ELF-1 (cell line): ENCODE measurements at regions not wholly inside any gene's neighbourhood (a gene's known extent, or its start where the extent isn't known, plus 50 kb on each side); places are given as distances from the start of the nearest gene placed in this dataset.
A peak's percentile ranks its signal among the peaks of the same experiment; 100 is the strongest.

Source experiments
- DNase-seq: peaks from one replicate; pipeline ENCODE4 v3.0.0-alpha.2; 2016; ENCODE audit warnings: low read depth, low spot score

GRCh38 chr10:78706726-78707540, 361.8 kb upstream of the ZMIZ1 start:
- no peak for DNase-seq

- no peak for DNase-seq
These were observed 361.0 kb upstream of the ZMIZ1 start for GRCh38 chr10:78707745-78708144.

- DNase-seq, result no peak
These were observed 356.6 kb upstream of the ZMIZ1 start for GRCh38 chr10:78712147-78712546.

- DNase-seq, result no peak
These were observed 355.1 kb upstream of the ZMIZ1 start for GRCh38 chr10:78713659-78714058.

GRCh38 chr10:78714225-78714624, 354.5 kb upstream of the ZMIZ1 start:
- no peak for DNase-seq

GRCh38 chr10:78715435-78715834, 353.3 kb upstream of the ZMIZ1 start:
- no peak for DNase-seq

GRCh38 chr10:78716043-78716660, 352.6 kb upstream of the ZMIZ1 start:
- no peak for DNase-seq

GRCh38 chr10:78717200-78717599, 351.6 kb upstream of the ZMIZ1 start:
- DNase-seq, result no peak

GRCh38 chr10:78718032-78718572, 350.7 kb upstream of the ZMIZ1 start:
- no peak for DNase-seq

GRCh38 chr10:78719276-78719675, 349.5 kb upstream of the ZMIZ1 start:
- no peak for DNase-seq

- DNase-seq, result no peak
These were observed 348.7 kb upstream of the ZMIZ1 start for GRCh38 chr10:78720091-78720490.

- DNase-seq, result no peak
These were observed 347.5 kb upstream of the ZMIZ1 start for GRCh38 chr10:78721231-78721630.

- no peak for DNase-seq
These were observed 343.9 kb upstream of the ZMIZ1 start for GRCh38 chr10:78724846-78725245.

GRCh38 chr10:78726171-78726570, 342.6 kb upstream of the ZMIZ1 start:
- DNase-seq, result peak; percentile 33

GRCh38 chr10:78727251-78727650, 341.5 kb upstream of the ZMIZ1 start:
- DNase-seq, result no peak

GRCh38 chr10:78727728-78728127, 341.0 kb upstream of the ZMIZ1 start:
- no peak for DNase-seq

GRCh38 chr10:78728176-78728575, 340.6 kb upstream of the ZMIZ1 start:
- no peak for DNase-seq

GRCh38 chr10:78729366-78729765, 339.4 kb upstream of the ZMIZ1 start:
- no peak for DNase-seq

GRCh38 chr10:78729800-78730199, 339.0 kb upstream of the ZMIZ1 start:
- no peak for DNase-seq

- no peak for DNase-seq
These were observed 338.0 kb upstream of the ZMIZ1 start for GRCh38 chr10:78730754-78731153.

GRCh38 chr10:78731675-78732074, 337.1 kb upstream of the ZMIZ1 start:
- no peak for DNase-seq

- DNase-seq, result no peak
These were observed 336.4 kb upstream of the ZMIZ1 start for GRCh38 chr10:78732381-78732780.
